ENCODE measurements at regions not wholly inside any gene's neighbourhood (a gene's known extent, or its start where the extent isn't known, plus 50 kb on each side); places are given as distances from the start of the nearest gene placed in this dataset.

- no peak for TF ChIP-seq YY1 (IDR thresholded peaks at IDR 0.05; ENCODE audit: insufficient read depth, insufficient read length)
- TF ChIP-seq ZNF274 (IDR thresholded peaks at IDR 0.05; ENCODE audit: low read depth, low read length): no peak
- no peak for TF ChIP-seq SUZ12 (IDR thresholded peaks at IDR 0.05; ENCODE audit: extremely low read depth, insufficient read depth, insufficient read length)
Measured at GRCh38 chr7:140245611-140246105, 68.9 kb upstream of the KDM7A start.
